ENCODE measurements at regions not wholly inside any gene's neighbourhood (a gene's known extent, or its start where the extent isn't known, plus 50 kb on each side); places are given as distances from the start of the nearest gene placed in this dataset.

DNA sequence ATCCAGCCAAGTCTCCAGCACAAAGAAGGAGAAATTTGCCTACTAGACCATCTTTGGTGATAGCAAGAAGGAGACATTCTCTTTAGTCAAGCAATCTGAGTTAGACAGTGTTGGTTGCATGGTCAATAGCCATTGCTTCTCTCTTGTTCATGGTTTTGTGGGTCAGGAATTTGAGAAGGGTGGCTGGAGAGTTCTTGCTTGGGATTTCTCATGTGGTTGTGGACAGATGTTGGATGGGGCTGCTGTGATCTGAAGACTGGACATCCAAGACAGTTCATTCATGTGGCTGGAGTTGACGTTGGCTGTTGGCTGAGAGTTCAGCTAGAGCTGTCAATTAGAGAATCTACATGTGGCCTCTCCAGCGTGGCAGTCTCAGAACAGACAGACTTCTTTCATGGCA, 322.3 kb upstream of the PRDM1 start:
- H3K27me3 ChIP-seq: peaks cover 8% of the 10 kb centered on the region
- no peak overlapping the region for H3K4me3 ChIP-seq (ENCODE audit: low read depth, low read length)
- no peak for TF ChIP-seq CTCF (IDR thresholded peaks at IDR 0.05; ENCODE audit: low read depth, low read length)
- H3K4me1 ChIP-seq: no peaks in the 10 kb centered on the region
- no peaks in the 10 kb centered on the region for H3K9me3 ChIP-seq
- DNase-seq: no peak
- no peaks in the 10 kb centered on the region for H3K36me3 ChIP-seq

GRCh38 chr6:105760746-105761145, 325.4 kb upstream of the PRDM1 start:
- no peak for DNase-seq
- no peaks in the 10 kb centered on the region for H3K9me3 ChIP-seq
- no peaks in the 10 kb centered on the region for H3K4me1 ChIP-seq
- no peaks in the 10 kb centered on the region for H3K36me3 ChIP-seq
- no peak overlapping the region for H3K4me3 ChIP-seq (ENCODE audit: low read depth, low read length)
- H3K27me3 ChIP-seq: peaks cover 10% of the 10 kb centered on the region
- no peak for TF ChIP-seq CTCF (IDR thresholded peaks at IDR 0.05; ENCODE audit: low read depth, low read length)

DNA sequence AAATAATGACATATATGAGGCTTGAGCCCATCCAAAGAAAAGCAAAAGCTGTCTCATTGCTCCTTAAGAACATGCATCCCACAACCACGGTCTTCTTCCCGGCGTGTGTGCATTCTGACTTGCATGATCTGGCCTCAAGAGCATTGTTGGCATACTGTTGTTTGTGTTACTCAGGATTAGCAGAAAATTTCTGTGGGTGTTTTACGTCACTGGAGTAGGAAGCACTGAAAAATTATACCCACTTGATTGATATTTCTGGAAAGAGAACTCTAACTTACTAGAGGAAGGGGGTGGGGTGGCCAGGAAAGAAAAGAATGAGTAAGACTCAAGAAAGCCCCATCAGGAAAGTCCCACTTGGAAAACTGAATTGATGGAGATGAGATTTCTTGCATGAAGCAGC, 326.2 kb upstream of the PRDM1 start:
- no peaks in the 10 kb centered on the region for H3K9me3 ChIP-seq
- no peak overlapping the region for H3K4me3 ChIP-seq (ENCODE audit: low read depth, low read length)
- no peak for DNase-seq
- H3K27me3 ChIP-seq: peaks cover 10% of the 10 kb centered on the region
- TF ChIP-seq CTCF (IDR thresholded peaks at IDR 0.05; ENCODE audit: low read depth, low read length): no peak
- H3K4me1 ChIP-seq: no peaks in the 10 kb centered on the region
- H3K36me3 ChIP-seq: no peaks in the 10 kb centered on the region

- no peaks in the 10 kb centered on the region for H3K9me3 ChIP-seq
- no peaks in the 10 kb centered on the region for H3K4me1 ChIP-seq
- no peak for TF ChIP-seq CTCF (IDR thresholded peaks at IDR 0.05; ENCODE audit: low read depth, low read length)
- peaks cover 10% of the 10 kb centered on the region for H3K27me3 ChIP-seq
- H3K4me3 ChIP-seq (ENCODE audit: low read depth, low read length): no peak overlapping the region
- no peaks in the 10 kb centered on the region for H3K36me3 ChIP-seq
- no peak for DNase-seq
Observed at GRCh38 chr6:105759015-105759414, 327.1 kb upstream of the PRDM1 start.

- Histone ChIP-seq H3K4me1 (no peaks in the 10 kb centered on the region), H3K36me3 (no peaks in the 10 kb centered on the region), H3K4me3 (ENCODE audit: low read depth, low read length) (no peak overlapping the region), H3K9me3 (no peaks in the 10 kb centered on the region), H3K27me3 (peaks cover 10% of the 10 kb centered on the region)
- DNase-seq: no peak
- no peak for TF ChIP-seq CTCF (IDR thresholded peaks at IDR 0.05; ENCODE audit: low read depth, low read length)
Observed at GRCh38 chr6:105757512-105758200, 328.5 kb upstream of the PRDM1 start.

GRCh38 chr6:105755885-105756284, 330.3 kb upstream of the PRDM1 start:
- Histone ChIP-seq H3K27me3 (peaks cover 10% of the 10 kb centered on the region), H3K4me3 (ENCODE audit: low read depth, low read length) (no peak overlapping the region), H3K9me3 (no peaks in the 10 kb centered on the region), H3K4me1 (no peaks in the 10 kb centered on the region), H3K36me3 (no peaks in the 10 kb centered on the region)
- no peak for TF ChIP-seq CTCF (IDR thresholded peaks at IDR 0.05; ENCODE audit: low read depth, low read length)
- no peak for DNase-seq
